SHP77 (cell line): ENCODE measurements at regions not wholly inside any gene's neighbourhood (a gene's known extent, or its start where the extent isn't known, plus 50 kb on each side); places are given as distances from the start of the nearest gene placed in this dataset.
"Not testable (repeated sequence)": the region's sequence is repeated elsewhere in the genome, so short reads cannot be mapped to it uniquely, and the experiment has no call there.

Experiments used
- DNase-seq, 2 experiments: peaks; one replicate each; lab custom pipeline; 2025; lab: John Stamatoyannopoulos, UW

- no peak for DNase-seq
Observed at GRCh38 chr3:177476921-177477435, 279.7 kb upstream of the TBL1XR1 start.

- no peak for DNase-seq
Observed at GRCh38 chr3:177478170-177478867, 281.0 kb upstream of the TBL1XR1 start.

GRCh38 chr3:177479630-177480029, 282.3 kb upstream of the TBL1XR1 start:
- no peak for DNase-seq

- DNase-seq, result no peak
Observed at GRCh38 chr3:177481329-177481728, 284.0 kb upstream of the TBL1XR1 start.

- DNase-seq, result no peak
Observed at GRCh38 chr3:177482048-177482691, 284.9 kb upstream of the TBL1XR1 start.

GRCh38 chr3:177483182-177483967, 286.1 kb upstream of the TBL1XR1 start:
- peak; percentile 9 to 22 for DNase-seq

- DNase-seq, result no peak
Observed at GRCh38 chr3:177484206-177484605, 286.9 kb upstream of the TBL1XR1 start.

GRCh38 chr3:177484926-177485325, 287.6 kb upstream of the TBL1XR1 start:
- no peak for DNase-seq

GRCh38 chr3:177487635-177488186, 290.4 kb upstream of the TBL1XR1 start:
- DNase-seq, result no peak

- no peak for DNase-seq
Observed at GRCh38 chr3:177488740-177489139, 291.5 kb upstream of the TBL1XR1 start.

- DNase-seq, result no peak
Observed at GRCh38 chr3:177490626-177491025, 293.3 kb upstream of the TBL1XR1 start.

- peak; percentile 47 to 48 for DNase-seq
Observed at GRCh38 chr3:177491296-177492032, 294.2 kb upstream of the TBL1XR1 start.

- DNase-seq, result no peak
Observed at GRCh38 chr3:177493091-177493490, 295.8 kb upstream of the TBL1XR1 start.

GRCh38 chr3:177494216-177494615, 296.9 kb upstream of the TBL1XR1 start:
- DNase-seq, result no peak

GRCh38 chr3:177495566-177495965, 298.3 kb upstream of the TBL1XR1 start:
- no peak for DNase-seq

- no peak for DNase-seq
Observed at GRCh38 chr3:177498037-177498857, 301.0 kb upstream of the TBL1XR1 start.

GRCh38 chr3:177499039-177499438, 301.8 kb upstream of the TBL1XR1 start:
- DNase-seq, result not testable (repeated sequence)

GRCh38 chr3:177499779-177500423, 302.6 kb upstream of the TBL1XR1 start:
- no peak for DNase-seq

- no peak for DNase-seq
Observed at GRCh38 chr3:177510693-177511216, 313.5 kb upstream of the TBL1XR1 start.
